HEK293T (cell line): ENCODE measurements at regions not wholly inside any gene's neighbourhood (a gene's known extent, or its start where the extent isn't known, plus 50 kb on each side); places are given as distances from the start of the nearest gene placed in this dataset.

Source experiments
- FOXK2 ChIP-seq: fragments of 450-650 bp; IDR thresholded peaks from 2 replicates; pipeline ENCODE4 v1.6.1; 2016; ENCODE audit warnings: mild to moderate bottlenecking
- TARDBP ChIP-seq: fragments of 450-650 bp; IDR thresholded peaks from 2 replicates; pipeline ENCODE4 v1.6.1; 2016
- TF ChIP-seq, protein P1 (sequence below): fragments of 450-650 bp; IDR thresholded peaks from 2 replicates; pipeline ENCODE4 v1.6.1; 2016

DNA sequence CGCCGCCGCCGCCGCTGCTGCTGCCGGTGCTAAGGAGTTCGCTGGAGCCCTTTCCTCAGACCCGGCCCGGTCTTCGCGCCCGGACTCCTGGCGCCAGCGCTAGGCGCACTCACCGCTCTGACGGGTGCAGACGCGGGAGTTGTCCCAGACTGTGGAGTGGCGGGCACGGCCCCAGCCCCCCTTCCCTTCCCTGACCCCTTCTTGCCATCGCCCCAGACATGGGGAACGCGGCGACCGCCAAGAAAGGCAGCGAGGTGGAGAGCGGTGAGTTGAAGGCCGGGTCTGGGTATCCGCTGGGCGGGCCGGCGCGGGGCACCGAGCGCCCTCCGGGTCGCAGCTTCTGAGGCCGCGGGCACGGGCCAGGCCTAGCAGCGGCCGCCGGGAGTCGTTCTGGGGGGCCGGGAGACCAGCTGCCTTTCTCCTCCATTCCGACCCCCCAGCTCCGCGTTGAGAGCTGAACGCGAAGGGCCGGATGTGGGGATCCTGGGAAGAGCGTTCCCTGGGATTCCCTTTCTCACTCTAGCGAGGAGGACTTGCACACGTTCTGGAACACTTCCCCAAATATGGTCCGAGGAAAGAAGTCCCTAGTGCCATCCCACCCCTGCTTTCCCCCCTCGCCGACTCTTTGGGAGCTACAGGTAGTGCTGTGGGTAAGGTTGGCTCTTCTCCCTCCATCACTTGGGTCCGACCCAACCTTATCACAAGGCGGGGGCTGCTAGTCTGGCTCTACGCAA, 65.8 kb upstream of the PRKACB start:
- TF ChIP-seq FOXK2 (no peak), TARDBP (no peak)
- TF ChIP-seq, protein P1, sequence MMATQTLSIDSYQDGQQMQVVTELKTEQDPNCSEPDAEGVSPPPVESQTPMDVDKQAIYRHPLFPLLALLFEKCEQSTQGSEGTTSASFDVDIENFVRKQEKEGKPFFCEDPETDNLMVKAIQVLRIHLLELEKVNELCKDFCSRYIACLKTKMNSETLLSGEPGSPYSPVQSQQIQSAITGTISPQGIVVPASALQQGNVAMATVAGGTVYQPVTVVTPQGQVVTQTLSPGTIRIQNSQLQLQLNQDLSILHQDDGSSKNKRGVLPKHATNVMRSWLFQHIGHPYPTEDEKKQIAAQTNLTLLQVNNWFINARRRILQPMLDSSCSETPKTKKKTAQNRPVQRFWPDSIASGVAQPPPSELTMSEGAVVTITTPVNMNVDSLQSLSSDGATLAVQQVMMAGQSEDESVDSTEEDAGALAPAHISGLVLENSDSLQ, result no peak
